GM12874 (cell line): ENCODE measurements at regions not wholly inside any gene's neighbourhood (a gene's known extent, or its start where the extent isn't known, plus 50 kb on each side); places are given as distances from the start of the nearest gene placed in this dataset.

Experiments used
- CTCF ChIP-seq: IDR thresholded peaks from 2 replicates; pipeline ENCODE4 v1.5.1; 2011; ENCODE audit warnings: low read depth, mild to moderate bottlenecking, control low read depth, low read length, moderate library complexity; ENCODE audit not compliant: insufficient read depth

- no peak for TF ChIP-seq CTCF
Measured at GRCh38 chr7:15000157-15000556, 97.6 kb upstream of the DGKB start.

GRCh38 chr7:14999331-14999730 lies 96.8 kb upstream of the DGKB start:
- TF ChIP-seq CTCF: no peak

GRCh38 chr7:14995774-14996173 lies 93.2 kb upstream of the DGKB start:
- TF ChIP-seq CTCF: no peak

DNA sequence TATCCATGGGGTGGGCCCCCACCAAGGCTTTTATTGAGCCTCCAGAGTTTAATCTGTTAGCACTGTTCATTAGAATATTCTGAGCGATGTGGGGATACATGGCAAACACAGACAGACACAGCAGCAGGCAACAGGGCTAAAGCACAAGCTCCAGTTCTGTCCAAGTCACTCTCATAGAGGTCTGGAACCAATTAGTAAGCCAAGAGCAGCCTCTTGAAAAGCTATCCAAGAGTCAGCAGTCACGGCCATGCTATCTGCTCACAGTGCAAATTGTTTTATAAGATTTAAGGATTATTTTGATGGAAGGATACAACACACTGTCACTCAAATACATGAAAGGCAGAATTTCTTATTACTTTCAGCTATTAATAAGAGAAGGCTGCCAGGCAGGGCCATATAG lies 86.4 kb upstream of the DGKB start:
- no peak for TF ChIP-seq CTCF

- no peak for TF ChIP-seq CTCF
Measured at GRCh38 chr7:14978687-14979086, 76.1 kb upstream of the DGKB start.

GRCh38 chr7:14974688-14975087 lies 72.1 kb upstream of the DGKB start:
- no peak for TF ChIP-seq CTCF

- no peak for TF ChIP-seq CTCF
Measured at GRCh38 chr7:14973712-14974428, 71.3 kb upstream of the DGKB start.

- no peak for TF ChIP-seq CTCF
Measured at GRCh38 chr7:14962778-14963177, 60.2 kb upstream of the DGKB start.
